ENCODE measurements at regions not wholly inside any gene's neighbourhood (a gene's known extent, or its start where the extent isn't known, plus 50 kb on each side); places are given as distances from the start of the nearest gene placed in this dataset.

DNA sequence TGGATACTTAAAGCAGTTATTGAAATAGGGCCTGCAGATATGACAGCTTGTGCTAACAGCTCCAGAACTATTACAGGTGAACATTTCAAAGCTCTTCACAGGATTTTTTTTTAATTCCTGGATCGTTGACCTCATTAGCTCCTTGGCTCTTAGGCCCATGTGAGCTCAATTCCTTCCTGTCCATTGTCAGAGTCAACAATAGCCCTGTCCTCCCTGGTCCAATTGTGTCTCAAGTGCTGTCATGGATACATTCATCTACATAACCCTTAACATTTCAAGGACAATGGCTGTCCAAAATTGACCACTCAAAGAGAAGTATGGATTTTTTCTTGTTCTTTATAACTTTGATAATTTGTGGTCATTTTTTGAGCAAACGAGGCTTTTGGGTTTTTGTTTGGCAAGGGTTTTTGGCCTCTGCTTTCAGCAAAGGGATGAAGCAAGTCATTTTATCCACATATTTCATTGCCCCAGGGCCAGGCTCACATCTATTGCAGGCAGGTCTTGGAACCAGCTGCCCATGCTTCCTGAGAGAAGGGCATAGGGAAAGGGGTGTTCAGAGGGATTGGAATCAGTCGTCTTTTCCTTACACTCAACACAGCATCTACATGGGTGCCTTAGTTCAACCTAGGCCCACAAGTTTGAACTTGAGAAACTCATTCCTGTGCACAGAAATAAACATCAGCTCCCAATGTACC, 282.1 kb downstream of the TPBG start:
- no peak for DNase-seq

DNA sequence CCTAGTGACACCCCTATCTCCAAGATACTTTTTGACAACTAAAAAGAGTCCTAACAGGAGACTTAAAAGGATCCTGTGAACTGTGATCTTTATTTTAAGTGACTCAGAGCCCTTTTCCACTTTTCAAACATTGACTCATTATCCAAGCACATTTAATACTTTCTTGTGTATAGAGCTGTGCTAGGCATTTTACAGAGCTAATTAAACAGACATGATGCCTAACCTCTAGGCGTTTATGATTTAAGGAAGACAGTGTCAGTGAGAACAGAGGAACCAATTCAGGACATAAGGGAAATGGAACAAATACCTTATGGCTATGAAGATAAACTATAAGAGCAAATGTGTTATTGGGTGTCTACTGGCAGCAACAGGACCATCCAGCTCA, 282.6 kb downstream of the TPBG start:
- no peak for DNase-seq

GRCh38 chr6:82651845-82652335, 288.3 kb downstream of the TPBG start:
- DNase-seq: no peak

DNA sequence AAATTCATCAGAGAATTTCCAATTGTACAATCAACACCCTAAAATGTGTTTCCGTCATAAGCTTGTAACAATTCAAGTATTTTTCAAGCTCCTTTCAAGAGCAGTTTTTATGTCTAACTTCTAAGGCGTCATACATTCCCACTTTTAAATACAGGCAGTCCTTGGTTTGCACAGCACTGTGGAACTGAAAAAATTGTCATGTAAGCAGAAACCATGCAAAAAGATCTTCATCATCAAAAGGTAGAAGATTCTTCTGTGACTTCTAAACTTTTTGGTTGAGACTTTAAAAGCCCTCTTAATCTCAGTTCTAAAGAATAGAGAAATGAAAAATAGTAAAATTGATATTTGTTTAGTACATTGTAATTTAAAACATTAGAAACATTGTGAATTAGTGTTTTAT, 315.6 kb downstream of the TPBG start:
- DNase-seq: no peak

DNA sequence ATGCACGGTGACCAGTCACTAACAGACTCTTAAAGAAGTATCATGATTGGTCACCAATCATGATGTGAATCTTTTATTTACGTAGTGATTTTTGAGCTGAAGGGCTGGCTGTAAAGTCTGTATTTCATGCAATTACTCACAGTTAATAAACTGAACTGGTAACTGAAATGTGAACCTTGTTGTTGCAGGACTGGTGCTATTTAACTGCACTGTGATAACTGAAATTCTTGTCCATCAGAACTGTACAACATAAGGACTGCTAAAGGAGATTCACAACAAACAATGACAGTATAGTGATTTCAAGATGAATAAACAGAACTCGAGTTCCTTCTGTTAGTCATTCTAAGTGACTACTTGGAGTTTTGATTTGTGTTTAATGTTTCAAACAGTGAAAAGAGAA, 316.6 kb downstream of the TPBG start:
- no peak for DNase-seq

DNA sequence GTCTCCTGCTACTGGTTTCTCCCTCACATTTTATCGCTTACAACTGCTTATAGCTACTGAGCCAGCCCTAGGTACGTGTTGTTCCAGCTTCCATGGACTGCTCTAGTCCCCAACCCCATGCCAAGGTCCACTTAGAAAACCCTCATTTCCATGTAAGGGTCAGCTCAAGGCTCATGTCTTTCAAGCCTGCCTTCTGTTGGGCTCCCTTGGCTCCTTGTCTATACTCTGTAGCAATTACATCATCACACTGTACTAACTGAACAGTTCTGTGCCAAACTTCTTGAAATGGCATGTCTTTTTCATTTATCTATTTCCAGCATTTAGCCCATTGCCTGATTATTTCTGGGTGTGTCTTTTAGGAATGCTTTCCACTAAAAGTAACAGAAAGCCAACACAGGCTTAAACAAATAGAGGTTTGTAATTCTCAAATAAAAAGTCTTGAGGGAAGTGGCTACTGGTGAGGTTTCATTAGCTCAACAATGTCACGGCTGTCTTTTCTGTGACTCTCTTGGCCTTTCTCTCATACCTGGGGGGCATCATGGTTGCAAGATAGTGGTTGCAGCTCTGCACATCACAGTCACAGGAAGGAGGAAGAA, 317.6 kb downstream of the TPBG start:
- no peak for DNase-seq

DNA sequence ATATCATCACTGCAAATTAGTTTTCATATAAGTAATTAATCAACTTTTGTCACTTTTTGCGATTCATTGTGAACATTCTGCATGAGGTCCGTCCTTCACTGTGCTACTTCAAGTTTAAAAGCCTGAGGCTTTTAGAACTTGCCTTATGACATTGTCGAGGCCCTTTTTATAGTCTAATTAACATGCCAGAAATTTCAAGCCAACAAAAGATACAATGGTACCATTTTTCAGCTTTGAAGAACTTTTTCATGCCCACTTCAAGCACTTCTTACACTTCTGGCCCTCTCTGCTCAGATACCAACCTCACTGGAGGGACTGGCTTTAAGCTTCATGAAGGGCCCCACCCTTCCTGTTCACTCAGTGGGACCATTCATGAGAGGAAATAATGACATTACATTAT, 323.1 kb downstream of the TPBG start:
- DNase-seq: no peak

DNA sequence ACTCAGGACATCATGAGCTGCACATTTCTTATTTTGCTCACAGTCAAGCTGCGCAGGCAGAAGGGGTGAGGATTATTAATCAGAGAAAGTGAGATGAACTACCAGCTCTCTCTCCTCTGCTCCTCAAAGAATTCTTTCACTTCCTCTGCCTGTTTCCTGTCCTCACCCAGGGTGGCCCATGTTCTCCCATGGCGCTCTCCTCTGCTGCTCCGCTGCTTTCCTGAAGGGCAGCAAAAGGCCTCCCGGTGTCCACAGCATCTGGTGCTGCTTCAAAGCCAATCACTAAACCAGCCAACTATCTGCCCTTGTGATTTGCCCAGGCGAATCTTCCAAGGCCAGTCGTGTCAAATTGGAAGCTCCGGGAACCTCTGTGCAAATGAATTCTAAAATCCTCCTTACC, 324.2 kb downstream of the TPBG start:
- DNase-seq: no peak

DNA sequence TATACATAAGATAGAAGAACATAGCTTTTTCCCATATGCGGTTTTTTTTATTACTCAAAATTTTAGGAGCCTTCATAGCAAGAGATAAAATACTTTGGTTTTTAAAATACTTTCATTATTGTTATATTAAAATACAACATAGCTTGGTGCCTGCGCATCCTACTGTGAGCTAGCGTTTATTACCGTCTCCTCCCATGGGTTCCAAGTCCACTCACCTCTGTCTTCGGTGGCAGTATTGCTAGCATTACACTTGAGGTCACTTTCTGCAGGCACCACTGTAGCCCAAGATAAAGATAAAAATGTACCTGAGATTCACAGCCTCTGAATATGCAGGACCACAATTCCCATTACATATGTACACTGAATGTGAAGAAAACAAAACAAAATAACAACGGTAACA, 326.7 kb downstream of the TPBG start:
- no peak for DNase-seq

GRCh38 chr6:82691997-82692396, 328.4 kb downstream of the TPBG start:
- DNase-seq: no peak

GRCh38 chr6:82693094-82693493, 329.5 kb downstream of the TPBG start:
- DNase-seq: no peak

GRCh38 chr6:82701341-82701740, 337.7 kb downstream of the TPBG start:
- DNase-seq: no peak

DNA sequence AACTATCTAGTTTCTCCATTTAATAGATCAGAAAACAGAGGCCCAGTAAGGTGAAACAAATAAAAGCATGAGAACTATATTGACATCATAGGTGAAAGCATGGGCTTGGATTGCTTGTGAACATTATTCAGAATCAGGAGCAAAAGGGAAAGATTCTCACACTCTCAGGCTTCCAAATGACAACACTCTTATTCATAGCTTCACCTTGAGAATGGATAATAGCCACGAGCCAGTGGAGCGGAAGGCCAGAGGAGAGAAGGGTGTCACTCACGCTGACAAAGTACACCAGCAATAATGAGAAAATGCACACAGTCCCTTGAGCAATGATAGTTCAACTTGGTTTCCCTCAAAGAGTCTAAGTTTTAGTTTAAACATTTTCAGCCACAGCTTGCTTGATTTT, 339.0 kb downstream of the TPBG start:
- DNase-seq: no peak

DNA sequence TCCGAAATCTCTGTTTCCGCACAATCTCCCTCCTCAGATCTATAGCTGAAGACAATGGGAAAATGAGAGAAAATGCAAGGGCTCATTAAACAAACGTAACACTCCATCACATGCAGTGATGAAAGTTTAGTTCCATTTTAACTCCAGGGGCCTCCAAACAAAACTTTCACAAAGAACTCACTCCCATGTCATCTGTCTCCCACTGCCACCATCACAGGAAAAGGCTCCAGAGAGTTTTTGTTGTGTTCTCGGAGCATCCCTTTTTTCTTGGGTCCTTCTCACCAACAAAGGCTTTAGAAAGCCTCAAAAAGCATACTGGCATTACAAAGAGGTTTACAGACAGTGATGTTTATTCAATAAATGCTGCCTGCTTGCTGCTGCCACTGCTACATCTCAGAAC, 339.6 kb downstream of the TPBG start:
- no peak for DNase-seq

DNA sequence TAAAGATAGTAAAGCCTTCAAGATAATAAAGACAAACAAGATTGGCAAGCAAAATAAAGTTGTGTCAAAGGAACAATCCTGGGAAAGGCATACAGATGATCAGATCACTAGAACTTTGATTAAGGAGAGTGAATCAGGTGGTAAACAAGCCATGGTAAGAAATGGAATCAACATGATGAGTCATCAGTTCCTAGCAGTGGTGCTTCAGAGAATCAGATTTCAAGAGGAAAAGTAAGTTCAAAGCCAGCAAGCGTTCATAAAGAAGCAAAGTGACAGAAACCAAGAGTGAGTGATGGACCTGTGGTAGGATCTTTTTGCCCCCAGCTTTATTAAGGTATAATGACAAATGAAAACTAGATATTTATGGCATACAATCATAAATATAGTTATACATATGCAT, 340.4 kb downstream of the TPBG start:
- no peak for DNase-seq

GRCh38 chr6:82705579-82705978, 342.0 kb downstream of the TPBG start:
- DNase-seq: no peak

DNA sequence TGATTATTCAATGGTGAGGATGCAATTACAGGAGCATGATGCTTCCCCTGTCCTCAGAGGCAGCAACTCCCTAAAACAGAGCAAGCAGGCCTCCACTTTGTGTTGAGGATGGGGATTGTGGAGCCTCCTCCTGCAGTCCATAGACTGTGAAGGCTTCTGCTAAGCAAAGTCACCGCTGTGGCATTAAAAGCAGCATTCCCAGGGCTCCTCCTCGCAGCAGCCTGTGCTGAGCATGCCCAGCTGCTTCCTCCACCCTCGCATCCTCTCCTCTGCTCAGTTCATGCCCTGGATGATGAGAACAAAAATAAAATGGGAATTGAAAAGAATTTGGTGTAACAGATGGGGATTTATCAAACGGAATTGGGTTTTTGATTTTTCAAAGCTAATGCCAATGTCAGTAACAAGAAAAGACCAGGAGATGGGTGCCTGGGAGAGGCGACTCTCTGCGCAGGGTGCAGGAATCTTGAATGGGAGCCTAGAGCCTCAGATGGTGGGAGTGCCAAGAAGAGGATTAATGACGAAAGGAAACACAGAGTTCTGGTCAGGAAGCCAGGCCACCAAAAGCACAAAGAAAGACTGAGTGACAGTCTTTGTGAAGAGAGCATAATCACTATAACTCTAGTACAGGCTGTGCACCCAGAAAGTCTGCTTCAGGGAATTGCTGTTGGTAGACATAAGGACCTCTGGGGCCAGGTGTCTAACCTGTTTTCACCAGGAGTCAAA, 347.6 kb downstream of the TPBG start:
- DNase-seq: peak in 1 of 3 donors; percentile 34

DNA sequence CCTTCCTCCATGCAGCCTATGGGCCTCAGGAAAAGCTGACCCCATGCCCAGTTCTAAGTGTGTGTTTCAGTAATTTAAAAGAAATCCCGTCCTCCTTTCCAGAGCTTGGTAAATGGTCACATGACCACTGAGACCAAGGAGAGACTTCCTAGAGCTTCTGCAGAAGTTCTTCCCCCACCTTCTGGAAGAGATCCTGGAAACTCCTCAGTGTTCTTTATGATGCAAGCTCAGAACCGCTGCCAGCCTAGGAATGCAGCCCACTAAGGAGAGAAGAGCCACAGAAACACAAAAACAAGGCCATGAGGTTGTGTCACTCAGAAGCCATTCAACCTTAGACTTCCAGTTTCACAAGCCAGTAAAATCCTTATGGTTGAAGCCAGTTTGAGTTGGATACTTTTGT, 348.4 kb downstream of the TPBG start:
- peak; percentile 8 to 63 (median 55) for DNase-seq

- DNase-seq: no peak
These were observed 348.8 kb downstream of the TPBG start for GRCh38 chr6:82712389-82712788.

- DNase-seq: no peak
These were observed 349.2 kb downstream of the TPBG start for GRCh38 chr6:82712826-82713225.

DNA sequence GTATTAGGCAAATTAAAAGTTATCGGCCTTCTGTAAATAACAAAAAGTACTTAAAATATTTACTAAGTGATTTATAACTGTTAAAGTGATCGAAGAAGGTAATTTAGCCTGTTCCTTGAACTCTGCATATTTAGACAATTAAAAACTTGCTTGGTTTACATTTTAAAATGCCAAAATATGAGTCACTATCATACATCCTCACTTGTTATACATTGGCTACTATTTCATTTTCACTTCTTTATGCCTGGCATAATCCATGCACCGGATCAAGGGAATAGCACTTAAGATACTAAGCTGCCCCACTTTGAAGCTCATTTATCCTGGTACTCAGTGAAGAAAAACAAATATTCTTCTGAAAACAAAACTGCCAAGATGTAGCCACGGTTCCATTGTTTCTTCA, 344.6 kb downstream of the UBE3D start:
- no peak for DNase-seq

DNA sequence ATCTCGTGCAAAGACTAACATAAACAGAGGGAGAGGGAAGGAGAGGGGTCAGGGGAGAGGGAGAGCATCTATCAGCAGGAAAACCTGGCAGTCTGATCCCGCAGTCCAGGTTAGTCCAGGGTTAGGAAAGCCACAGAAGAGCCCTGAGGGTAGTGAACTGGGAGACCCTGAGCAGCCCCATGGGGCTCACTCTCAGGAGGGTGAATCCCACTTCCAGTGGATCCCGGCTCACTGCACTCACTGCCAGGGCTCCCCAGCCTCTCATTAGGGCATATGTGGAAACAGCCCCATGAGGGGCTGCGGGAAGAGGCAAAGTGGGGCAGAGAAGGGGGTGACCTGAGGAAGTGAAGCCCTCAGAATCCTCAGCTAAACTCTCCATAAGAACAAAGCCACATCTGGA, 329.9 kb downstream of the UBE3D start:
- no peak for DNase-seq

DNA sequence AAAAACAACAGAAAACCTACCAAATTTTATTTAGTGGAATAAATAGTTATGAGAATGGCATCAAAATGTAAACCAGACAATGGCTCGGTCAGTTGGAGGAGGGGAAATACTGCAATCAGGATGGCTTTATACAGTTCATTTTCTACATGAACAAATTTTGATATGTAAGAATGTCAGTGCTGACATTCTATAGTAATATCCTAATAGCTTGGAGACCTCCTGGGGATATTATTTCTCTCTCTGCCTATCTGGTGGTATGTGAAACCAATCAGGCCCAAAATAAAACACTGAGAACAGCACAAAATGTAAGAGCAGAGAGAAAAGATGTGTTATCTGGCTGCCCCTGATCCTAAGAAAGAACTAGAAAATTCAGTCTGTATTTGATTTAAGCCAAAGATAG, 327.7 kb downstream of the UBE3D start:
- no peak for DNase-seq
